Osteoblast (primary cell): ENCODE measurements at regions not wholly inside any gene's neighbourhood (a gene's known extent, or its start where the extent isn't known, plus 50 kb on each side); places are given as distances from the start of the nearest gene placed in this dataset.

Experiments used
- DNase-seq: peaks from one replicate; pipeline ENCODE4 v3.0.0; 2011; ENCODE audit warnings: low spot score, mixed read lengths; ENCODE audit not compliant: insufficient read length; ENCODE audit errors: missing footprints
- H2AFZ ChIP-seq: 2 replicates; pipeline ENCODE4 v1.6.0; 2011; ENCODE audit warnings: mild to moderate bottlenecking, low read length
- H3K27ac ChIP-seq: 2 replicates; pipeline ENCODE4 v1.5.1; 2011; ENCODE audit warnings: mild to moderate bottlenecking, low read depth, low read length, moderate library complexity
- H3K27me3 ChIP-seq: 2 replicates; pipeline ENCODE4 v1.6.0; 2012; ENCODE audit warnings: mild to moderate bottlenecking, control low read depth, inconsistent platforms, low read length, moderate library complexity; ENCODE audit not compliant: insufficient read depth
- H3K36me3 ChIP-seq: 2 replicates; pipeline ENCODE4 v1.5.1; 2011; ENCODE audit warnings: mild to moderate bottlenecking, low read length, control low read depth, moderate library complexity; ENCODE audit not compliant: insufficient read depth
- H3K4me1 ChIP-seq: 2 replicates; pipeline ENCODE4 v1.5.1; 2011; ENCODE audit warnings: mild to moderate bottlenecking, low read length, control low read depth, moderate library complexity; ENCODE audit not compliant: insufficient read depth
- H3K4me2 ChIP-seq: 2 replicates; pipeline ENCODE4 v1.6.0; 2011; ENCODE audit warnings: mild to moderate bottlenecking, low read length; ENCODE audit not compliant: insufficient read depth
- H3K4me3 ChIP-seq: fragments of 200-600 bp; sonication (generic); 3 replicates; pipeline ENCODE4 v1.5.1; 2012; ENCODE audit warnings: mild to moderate bottlenecking, low read length, inconsistent platforms; ENCODE audit not compliant: insufficient read depth
- H3K79me2 ChIP-seq: 2 replicates; pipeline ENCODE4 v1.6.0; 2012; ENCODE audit warnings: mild to moderate bottlenecking, low read length, control low read depth, inconsistent platforms; ENCODE audit not compliant: insufficient read depth
- H3K9me3 ChIP-seq: 2 replicates; pipeline ENCODE4 v1.5.1; 2011; ENCODE audit warnings: low read depth, low read length, control low read depth
- H4K20me1 ChIP-seq: 2 replicates; pipeline ENCODE4 v1.6.0; 2012; ENCODE audit warnings: mild to moderate bottlenecking, low read length, control low read depth; ENCODE audit not compliant: insufficient read depth
- CTCF ChIP-seq: IDR thresholded peaks from 2 replicates; pipeline ENCODE4 v1.5.1; 2011; ENCODE audit warnings: mild to moderate bottlenecking, low read depth, low read length, moderate library complexity; ENCODE audit errors: extremely low read depth

GRCh38 chr10:120121768-120122167 is 229.2 kb downstream of the SEC23IP start:
- DNase-seq: no peak
- Histone ChIP-seq H2AFZ (no peak overlapping the region), H3K27ac (no peak overlapping the region), H3K79me2 (no peaks in the 10 kb centered on the region), H3K4me1 (no peaks in the 10 kb centered on the region), H3K36me3 (no peaks in the 10 kb centered on the region), H3K4me2 (no peak overlapping the region), H3K4me3 (no peak overlapping the region), H4K20me1 (no peaks in the 10 kb centered on the region), H3K9me3 (no peaks in the 10 kb centered on the region), H3K27me3 (no peaks in the 10 kb centered on the region)
- TF ChIP-seq CTCF: no peak

GRCh38 chr10:120131183-120131582 is 238.7 kb downstream of the SEC23IP start:
- Histone ChIP-seq H2AFZ (no peak overlapping the region), H4K20me1 (no peaks in the 10 kb centered on the region), H3K36me3 (no peaks in the 10 kb centered on the region), H3K4me1 (no peaks in the 10 kb centered on the region), H3K9me3 (no peaks in the 10 kb centered on the region), H3K4me3 (no peak overlapping the region), H3K4me2 (no peak overlapping the region), H3K27ac (no peak overlapping the region), H3K79me2 (no peaks in the 10 kb centered on the region), H3K27me3 (no peaks in the 10 kb centered on the region)
- DNase-seq: no peak
- no peak for TF ChIP-seq CTCF

- no peak overlapping the region for H3K27ac ChIP-seq
- H4K20me1 ChIP-seq: no peaks in the 10 kb centered on the region
- TF ChIP-seq CTCF: no peak
- no peak overlapping the region for H3K4me3 ChIP-seq
- no peaks in the 10 kb centered on the region for H3K4me1 ChIP-seq
- H3K36me3 ChIP-seq: no peaks in the 10 kb centered on the region
- H3K79me2 ChIP-seq: no peaks in the 10 kb centered on the region
- no peak for DNase-seq
- no peak overlapping the region for H3K4me2 ChIP-seq
- H3K9me3 ChIP-seq: no peaks in the 10 kb centered on the region
- H2AFZ ChIP-seq: no peak overlapping the region
- no peaks in the 10 kb centered on the region for H3K27me3 ChIP-seq
Measured at GRCh38 chr10:120132811-120133210, 240.3 kb downstream of the SEC23IP start.

GRCh38 chr10:120138689-120139088 is 246.2 kb downstream of the SEC23IP start:
- no peak for DNase-seq
- Histone ChIP-seq H2AFZ (no peak overlapping the region), H3K36me3 (no peaks in the 10 kb centered on the region), H3K4me1 (no peaks in the 10 kb centered on the region), H3K79me2 (no peaks in the 10 kb centered on the region), H4K20me1 (no peaks in the 10 kb centered on the region), H3K4me2 (no peak overlapping the region), H3K27ac (no peak overlapping the region), H3K9me3 (no peaks in the 10 kb centered on the region), H3K4me3 (no peak overlapping the region), H3K27me3 (no peaks in the 10 kb centered on the region)
- no peak for TF ChIP-seq CTCF
